GM12878 (cell line): ENCODE measurements at regions not wholly inside any gene's neighbourhood (a gene's known extent, or its start where the extent isn't known, plus 50 kb on each side); places are given as distances from the start of the nearest gene placed in this dataset.
A peak's percentile ranks its signal among the peaks of the same experiment; 100 is the strongest.

Experiments
- ASH2L ChIP-seq: fragments of 300-600, 200-600 bp; sonication (generic); IDR thresholded peaks from 2 replicates; pipeline ENCODE4 v1.6.1; 2017; ENCODE audit warnings: low read depth, mild to moderate bottlenecking, borderline replicate concordance
- BCL11A ChIP-seq: IDR thresholded peaks from 2 replicates; pipeline ENCODE4 v1.6.1; 2011; ENCODE audit warnings: low read depth, low read length
- BCL3 ChIP-seq: IDR thresholded peaks from 2 replicates; pipeline ENCODE4 v1.6.1; 2011; ENCODE audit warnings: borderline replicate concordance, low read depth, mild to moderate bottlenecking, moderate library complexity, low read length; ENCODE audit not compliant: insufficient read depth, poor library complexity, severe bottlenecking
- BRCA1 ChIP-seq: IDR thresholded peaks from 2 replicates; pipeline ENCODE4 v1.6.1; 2011; ENCODE audit warnings: low read depth, low read length, improper control_type of control experiment
- CBX5 ChIP-seq: sonication (generic); IDR thresholded peaks from 2 replicates; pipeline ENCODE4 v1.6.1; 2016; ENCODE audit warnings: low read depth, moderate library complexity, mild to moderate bottlenecking, inconsistent platforms
- CEBPB ChIP-seq, 2 experiments: fragments of 150-350 bp in 1 of 2; IDR thresholded peaks; 2 replicates each; pipeline ENCODE4 v1.6.1; 2012 to 2014; ENCODE audit warnings: low read depth in 2 of 2, low read length in 2 of 2, borderline replicate concordance in 1 of 2, inconsistent platforms in 1 of 2
- CHD1 ChIP-seq: IDR thresholded peaks from 2 replicates; pipeline ENCODE4 v1.6.1; 2012; ENCODE audit warnings: low read depth, low read length, improper control_type of control experiment
- CHD4 ChIP-seq: fragments of 200-600 bp; sonication (generic); IDR thresholded peaks from 2 replicates; pipeline ENCODE4 v1.6.1; 2016; ENCODE audit warnings: mild to moderate bottlenecking
- CREM ChIP-seq: IDR thresholded peaks from 2 replicates; pipeline ENCODE4 v1.6.1; 2014; ENCODE audit warnings: antibody characterized with exemption, low read depth
- GATAD2B ChIP-seq: fragments of 450-650 bp; conservative IDR thresholded peaks from 2 replicates; pipeline ENCODE4 v1.6.1; 2017; ENCODE audit warnings: low read depth, mild to moderate bottlenecking, moderate library complexity
- HCFC1 ChIP-seq: fragments of 150-350 bp; IDR thresholded peaks from 2 replicates; pipeline ENCODE4 v1.6.1; 2014; ENCODE audit warnings: low read length
- IKZF2 ChIP-seq, 2 experiments: fragments of 450-650 bp; IDR thresholded peaks; 2 replicates each; pipeline ENCODE4 v1.6.1; 2017; ENCODE audit warnings: mild to moderate bottlenecking in 2 of 2, moderate library complexity in 2 of 2
- IRF4 ChIP-seq: IDR thresholded peaks from 2 replicates; pipeline ENCODE4 v1.6.1; 2011; ENCODE audit warnings: low read depth, low read length
- KDM1A ChIP-seq: fragments of 200-600 bp; sonication (generic); IDR thresholded peaks from 2 replicates; pipeline ENCODE4 v1.6.1; 2016; ENCODE audit warnings: borderline replicate concordance
- MTA2 ChIP-seq: fragments of 450-650 bp; IDR thresholded peaks from 2 replicates; pipeline ENCODE4 v1.6.1; 2016; ENCODE audit warnings: low read depth, mild to moderate bottlenecking, moderate library complexity
- MYB ChIP-seq: fragments of 150-350 bp; IDR thresholded peaks from 2 replicates; pipeline ENCODE4 v1.6.1; 2014; ENCODE audit warnings: mild to moderate bottlenecking, low read depth, low read length, borderline replicate concordance
- NFIC ChIP-seq: IDR thresholded peaks from 2 replicates; pipeline ENCODE4 v1.6.1; 2012; ENCODE audit warnings: low read depth, mild to moderate bottlenecking, inconsistent platforms, low read length, moderate library complexity
- NFYA ChIP-seq: IDR thresholded peaks from 2 replicates; pipeline ENCODE4 v1.6.1; 2011; ENCODE audit warnings: low read depth, mild to moderate bottlenecking, low read length, improper control_type of control experiment, borderline replicate concordance
- POLR2AphosphoS5 ChIP-seq: IDR thresholded peaks from 2 replicates; pipeline ENCODE4 v1.6.1; 2011; ENCODE audit warnings: mild to moderate bottlenecking, low read length, inconsistent platforms
- RFX5 ChIP-seq: IDR thresholded peaks from 2 replicates; pipeline ENCODE4 v1.6.1; 2011; ENCODE audit warnings: low read depth, low read length, improper control_type of control experiment
- SMAD5 ChIP-seq: IDR thresholded peaks from 2 replicates; pipeline ENCODE4 v1.6.1; 2016; ENCODE audit warnings: antibody characterized with exemption, low read depth
- SREBF1 ChIP-seq: IDR thresholded peaks from 2 replicates; pipeline ENCODE4 v1.6.1; 2012; ENCODE audit warnings: mild to moderate bottlenecking, low read length
- STAT1 ChIP-seq: fragments of 450-650 bp; conservative IDR thresholded peaks from 2 replicates; pipeline ENCODE4 v1.6.1; 2014; ENCODE audit warnings: antibody characterized with exemption, mild to moderate bottlenecking
- TARDBP ChIP-seq: IDR thresholded peaks from 2 replicates; pipeline ENCODE4 v1.6.1; 2016; ENCODE audit warnings: borderline replicate concordance
- ZNF24 ChIP-seq: fragments of 450-650 bp; IDR thresholded peaks from 2 replicates; pipeline ENCODE4 v1.6.1; 2017; ENCODE audit warnings: antibody characterized with exemption, mild to moderate bottlenecking
- TF ChIP-seq, protein P1 (sequence below): fragments of 450-650 bp; IDR thresholded peaks from 2 replicates; pipeline ENCODE4 v1.6.1; 2017; ENCODE audit warnings: mild to moderate bottlenecking, moderate library complexity
- TF ChIP-seq, protein P2 (sequence below): fragments of 450-650 bp; IDR thresholded peaks from 2 replicates; pipeline ENCODE4 v1.6.1; 2017; ENCODE audit warnings: borderline replicate concordance

DNA sequence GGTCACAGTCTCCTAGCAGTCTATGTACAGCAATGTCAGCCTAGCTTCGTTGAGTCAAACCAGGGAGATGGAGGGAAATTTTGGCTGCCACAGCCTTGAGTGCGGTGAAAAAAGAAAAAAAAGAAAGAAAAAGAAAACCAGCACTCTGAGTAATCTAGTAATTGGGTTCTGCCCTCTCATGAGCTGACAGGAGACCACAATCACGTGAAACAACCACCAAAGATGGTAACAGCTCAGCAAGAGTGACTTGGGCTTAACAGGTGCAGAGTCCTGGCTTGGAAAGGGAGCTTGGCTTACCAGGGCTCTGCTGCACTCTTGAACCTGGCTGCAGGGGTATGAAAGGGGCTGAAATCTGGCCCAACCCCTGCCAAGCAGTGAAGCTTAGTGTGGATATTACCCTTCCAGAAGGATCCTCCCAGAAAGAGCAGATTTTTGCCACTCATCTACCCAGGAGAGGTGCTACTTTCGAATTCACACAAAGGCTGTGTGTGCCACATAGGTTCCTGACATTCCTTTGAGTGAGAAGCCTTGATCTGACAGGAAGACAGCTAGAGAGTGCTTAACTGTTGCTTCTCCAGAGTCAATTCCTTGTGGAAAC is 350.3 kb downstream of the PTTG2 start (continued):
- TF ChIP-seq BCL3 (peak; percentile 97), HCFC1 (no peak), RFX5 (no peak), POLR2AphosphoS5 (peak; percentile 32; the same call in 1 of the 2 replicates), BRCA1 (no peak), SMAD5 (no peak), TARDBP (no peak), SREBF1 (no peak), CHD1 (no peak), NFYA (no peak), STAT1 (no peak), CBX5 (peak; percentile 96), GATAD2B (0 out of 2 replicates have a peak, but pooled peaks have one; percentile 60), ASH2L (no peak), MYB (no peak), KDM1A (no peak), CHD4 (no peak), IKZF2 (IDR thresholded peaks at IDR 0.05) (peak; percentile 96 to 98), MTA2 (peak; percentile 99), BCL11A (peak; percentile 99), IRF4 (peak; percentile 97), CREM (peak; percentile 94), NFIC (peak; percentile 100), CEBPB (IDR thresholded peaks at IDR 0.05; ENCODE audit: borderline replicate concordance in 1 of 2, low read depth in 2 of 2, low read length in 2 of 2) (peak in 1 of 2 experiments; percentile 91; a peak in 1 of 4 replicates), ZNF24 (no peak)
- TF ChIP-seq, protein P1, sequence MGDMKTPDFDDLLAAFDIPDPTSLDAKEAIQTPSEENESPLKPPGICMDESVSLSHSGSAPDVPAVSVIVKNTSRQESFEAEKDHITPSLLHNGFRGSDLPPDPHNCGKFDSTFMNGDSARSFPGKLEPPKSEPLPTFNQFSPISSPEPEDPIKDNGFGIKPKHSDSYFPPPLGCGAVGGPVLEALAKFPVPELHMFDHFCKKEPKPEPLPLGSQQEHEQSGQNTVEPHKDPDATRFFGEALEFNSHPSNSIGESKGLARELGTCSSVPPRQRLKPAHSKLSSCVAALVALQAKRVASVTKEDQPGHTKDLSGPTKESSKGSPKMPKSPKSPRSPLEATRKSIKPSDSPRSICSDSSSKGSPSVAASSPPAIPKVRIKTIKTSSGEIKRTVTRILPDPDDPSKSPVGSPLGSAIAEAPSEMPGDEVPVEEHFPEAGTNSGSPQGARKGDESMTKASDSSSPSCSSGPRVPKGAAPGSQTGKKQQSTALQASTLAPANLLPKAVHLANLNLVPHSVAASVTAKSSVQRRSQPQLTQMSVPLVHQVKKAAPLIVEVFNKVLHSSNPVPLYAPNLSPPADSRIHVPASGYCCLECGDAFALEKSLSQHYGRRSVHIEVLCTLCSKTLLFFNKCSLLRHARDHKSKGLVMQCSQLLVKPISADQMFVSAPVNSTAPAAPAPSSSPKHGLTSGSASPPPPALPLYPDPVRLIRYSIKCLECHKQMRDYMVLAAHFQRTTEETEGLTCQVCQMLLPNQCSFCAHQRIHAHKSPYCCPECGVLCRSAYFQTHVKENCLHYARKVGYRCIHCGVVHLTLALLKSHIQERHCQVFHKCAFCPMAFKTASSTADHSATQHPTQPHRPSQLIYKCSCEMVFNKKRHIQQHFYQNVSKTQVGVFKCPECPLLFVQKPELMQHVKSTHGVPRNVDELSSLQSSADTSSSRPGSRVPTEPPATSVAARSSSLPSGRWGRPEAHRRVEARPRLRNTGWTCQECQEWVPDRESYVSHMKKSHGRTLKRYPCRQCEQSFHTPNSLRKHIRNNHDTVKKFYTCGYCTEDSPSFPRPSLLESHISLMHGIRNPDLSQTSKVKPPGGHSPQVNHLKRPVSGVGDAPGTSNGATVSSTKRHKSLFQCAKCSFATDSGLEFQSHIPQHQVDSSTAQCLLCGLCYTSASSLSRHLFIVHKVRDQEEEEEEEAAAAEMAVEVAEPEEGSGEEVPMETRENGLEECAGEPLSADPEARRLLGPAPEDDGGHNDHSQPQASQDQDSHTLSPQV = no peak
- TF ChIP-seq, protein P2, sequence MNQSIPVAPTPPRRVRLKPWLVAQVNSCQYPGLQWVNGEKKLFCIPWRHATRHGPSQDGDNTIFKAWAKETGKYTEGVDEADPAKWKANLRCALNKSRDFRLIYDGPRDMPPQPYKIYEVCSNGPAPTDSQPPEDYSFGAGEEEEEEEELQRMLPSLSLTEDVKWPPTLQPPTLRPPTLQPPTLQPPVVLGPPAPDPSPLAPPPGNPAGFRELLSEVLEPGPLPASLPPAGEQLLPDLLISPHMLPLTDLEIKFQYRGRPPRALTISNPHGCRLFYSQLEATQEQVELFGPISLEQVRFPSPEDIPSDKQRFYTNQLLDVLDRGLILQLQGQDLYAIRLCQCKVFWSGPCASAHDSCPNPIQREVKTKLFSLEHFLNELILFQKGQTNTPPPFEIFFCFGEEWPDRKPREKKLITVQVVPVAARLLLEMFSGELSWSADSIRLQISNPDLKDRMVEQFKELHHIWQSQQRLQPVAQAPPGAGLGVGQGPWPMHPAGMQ = peak; percentile 63; the same call in 1 of the 2 replicates
